Thyroid gland (tissue), 4 donors: ENCODE measurements at regions not wholly inside any gene's neighbourhood (a gene's known extent, or its start where the extent isn't known, plus 50 kb on each side); places are given as distances from the start of the nearest gene placed in this dataset.
"Not testable (repeated sequence)": the region's sequence is repeated elsewhere in the genome, so short reads cannot be mapped to it uniquely, and the experiment has no call there.

Experiments used
- DNase-seq, 2 donors: peaks; one replicate each; pipeline ENCODE4 v3.0.0-alpha.2; 2019
- H3K27ac ChIP-seq, 3 donors: fragments of 200-600 bp; sonication (generic); 1 replicate in 2 of 3; 2 replicates in 1 of 3; pipeline ENCODE4 v1.5.1; 2016 to 2019; ENCODE audit warnings: mild to moderate bottlenecking in 1 of 3, moderate library complexity in 1 of 3
- H3K27me3 ChIP-seq: fragments of 200-600 bp; sonication (generic); one replicate; pipeline ENCODE4 v1.5.1; 2019
- H3K36me3 ChIP-seq, 2 donors: fragments of 200-600 bp; sonication (generic); one replicate each; pipeline ENCODE4 v1.5.1; 2016 to 2019
- H3K4me1 ChIP-seq, 2 donors: fragments of 200-600 bp; sonication (generic); one replicate each; pipeline ENCODE4 v1.5.1; 2017 to 2019
- H3K4me3 ChIP-seq, 3 donors: fragments of 200-600 bp; sonication (generic); replicated peaks in 1 of 3; 1 replicate in 2 of 3; 2 replicates in 1 of 3; pipeline ENCODE4 v1.5.1; 2016; ENCODE audit warnings: mild to moderate bottlenecking in 1 of 3
- H3K9me3 ChIP-seq: fragments of 200-600 bp; sonication (generic); one replicate; pipeline ENCODE4 v1.5.1; 2017
- POLR2A ChIP-seq, 2 donors: fragments of 450-650 bp; IDR thresholded peaks; one replicate each; pipeline ENCODE4 v1.6.1; 2017; ENCODE audit warnings: antibody characterized with exemption in 2 of 2, mild to moderate bottlenecking in 2 of 2, moderate library complexity in 1 of 2
- WGBS, 2 donors: methylation state at CpG; one replicate each; pipeline ENCODE4 v1.1.5; 2017; 5-methylcytosine and 5-hydroxymethylcytosine counted together
- intact Hi-C: fragments of 100-400 bp; cut with DNase I; formaldehyde crosslinking; loops from one replicate; pipeline ENCODE4 v1.15.1; 2023
- TF ChIP-seq, protein P1 (sequence below), 6 experiments: fragments of 200-600 bp in 3 of 6; fragments of 450-650 bp in 3 of 6; sonication (generic) in 3 of 6; IDR thresholded peaks; one replicate each; pipeline ENCODE4 v1.5.1; 2016 to 2019; ENCODE audit warnings: antibody characterized with exemption in 6 of 6, mild to moderate bottlenecking in 2 of 6, inconsistent platforms in 1 of 6, moderate library complexity in 1 of 6

DNA sequence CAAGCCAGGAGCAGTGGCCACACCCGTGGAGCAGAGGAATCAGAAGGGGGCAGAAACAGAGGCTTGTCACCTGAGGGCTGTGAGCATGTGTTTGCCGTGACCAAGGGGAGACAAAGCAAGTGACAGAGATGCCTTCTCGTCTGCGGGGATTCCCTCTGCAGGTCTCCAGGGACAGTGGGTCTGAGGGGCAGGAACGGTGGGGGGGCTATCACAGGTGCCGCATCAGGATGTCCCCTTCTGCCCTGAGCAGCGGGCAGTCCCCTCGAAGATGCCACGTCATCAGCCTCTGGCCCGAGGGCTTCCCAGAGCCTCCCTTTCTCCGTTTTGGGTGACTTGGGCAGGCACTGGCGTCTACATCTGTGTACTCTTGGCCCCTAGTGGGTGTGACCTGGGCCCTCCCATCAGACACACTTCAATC lies 338.7 kb downstream of the PREX1 start:
- Histone ChIP-seq H3K27ac (no peak overlapping the region), H3K4me3 (no peak overlapping the region), H3K36me3 (no peaks in the 10 kb centered on the region), H3K9me3 (no peaks in the 10 kb centered on the region), H3K27me3 (no peaks in the 10 kb centered on the region), H3K4me1 (no peaks in the 10 kb centered on the region)
- intact Hi-C loops, result no loop called here
- DNase-seq, result no peak
- TF ChIP-seq POLR2A (IDR thresholded peaks at IDR 0.05), result no peak
- TF ChIP-seq, protein P1, sequence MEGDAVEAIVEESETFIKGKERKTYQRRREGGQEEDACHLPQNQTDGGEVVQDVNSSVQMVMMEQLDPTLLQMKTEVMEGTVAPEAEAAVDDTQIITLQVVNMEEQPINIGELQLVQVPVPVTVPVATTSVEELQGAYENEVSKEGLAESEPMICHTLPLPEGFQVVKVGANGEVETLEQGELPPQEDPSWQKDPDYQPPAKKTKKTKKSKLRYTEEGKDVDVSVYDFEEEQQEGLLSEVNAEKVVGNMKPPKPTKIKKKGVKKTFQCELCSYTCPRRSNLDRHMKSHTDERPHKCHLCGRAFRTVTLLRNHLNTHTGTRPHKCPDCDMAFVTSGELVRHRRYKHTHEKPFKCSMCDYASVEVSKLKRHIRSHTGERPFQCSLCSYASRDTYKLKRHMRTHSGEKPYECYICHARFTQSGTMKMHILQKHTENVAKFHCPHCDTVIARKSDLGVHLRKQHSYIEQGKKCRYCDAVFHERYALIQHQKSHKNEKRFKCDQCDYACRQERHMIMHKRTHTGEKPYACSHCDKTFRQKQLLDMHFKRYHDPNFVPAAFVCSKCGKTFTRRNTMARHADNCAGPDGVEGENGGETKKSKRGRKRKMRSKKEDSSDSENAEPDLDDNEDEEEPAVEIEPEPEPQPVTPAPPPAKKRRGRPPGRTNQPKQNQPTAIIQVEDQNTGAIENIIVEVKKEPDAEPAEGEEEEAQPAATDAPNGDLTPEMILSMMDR (IDR thresholded peaks at IDR 0.05), result no peak
- 76 to 86% methylated on average over 9 of the region's 12 CpGs for WGBS, 2 donors

DNA sequence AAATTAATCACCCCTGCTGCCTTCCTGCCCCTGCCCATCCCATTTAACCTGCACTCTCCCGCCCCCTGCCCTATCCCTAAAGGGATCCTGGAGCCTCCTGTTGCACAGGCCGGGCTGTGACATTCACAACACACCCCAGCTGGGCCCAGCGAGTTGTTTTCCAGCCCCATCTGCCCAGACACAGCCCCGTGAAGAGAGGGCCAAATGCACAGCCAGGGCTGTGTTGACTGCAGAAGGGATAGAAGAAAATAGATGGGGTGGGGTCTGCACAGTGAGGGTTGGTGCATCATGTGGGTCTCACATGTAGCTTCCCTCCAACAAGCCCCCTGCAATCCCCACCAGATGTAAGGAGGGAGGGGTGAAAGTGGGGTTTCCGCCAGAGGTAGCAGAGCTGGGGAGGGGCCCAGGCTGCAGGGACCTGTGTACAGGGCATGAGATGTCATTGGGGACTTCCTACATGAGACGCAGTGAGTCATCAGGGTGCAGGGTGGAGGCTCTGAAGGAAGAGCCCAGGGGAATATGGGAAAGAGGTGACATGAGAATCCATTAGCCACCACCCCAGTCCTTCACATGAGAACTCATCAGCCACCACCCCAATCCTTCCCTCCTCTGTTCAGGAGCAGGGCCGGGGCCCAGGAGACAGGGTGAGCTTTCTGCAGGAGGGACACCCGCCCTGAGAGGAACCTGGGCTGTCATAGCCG lies 339.3 kb downstream of the PREX1 start:
- H3K36me3 ChIP-seq, H3K27ac ChIP-seq, H3K9me3 ChIP-seq, H3K4me3 ChIP-seq, DNase-seq, H3K27me3 ChIP-seq, H3K4me1 ChIP-seq, intact Hi-C loops: not testable (repeated sequence)
- 64 to 66% methylated on average over 7 to 9 of the region's 9 CpGs for WGBS, 2 donors

DNA sequence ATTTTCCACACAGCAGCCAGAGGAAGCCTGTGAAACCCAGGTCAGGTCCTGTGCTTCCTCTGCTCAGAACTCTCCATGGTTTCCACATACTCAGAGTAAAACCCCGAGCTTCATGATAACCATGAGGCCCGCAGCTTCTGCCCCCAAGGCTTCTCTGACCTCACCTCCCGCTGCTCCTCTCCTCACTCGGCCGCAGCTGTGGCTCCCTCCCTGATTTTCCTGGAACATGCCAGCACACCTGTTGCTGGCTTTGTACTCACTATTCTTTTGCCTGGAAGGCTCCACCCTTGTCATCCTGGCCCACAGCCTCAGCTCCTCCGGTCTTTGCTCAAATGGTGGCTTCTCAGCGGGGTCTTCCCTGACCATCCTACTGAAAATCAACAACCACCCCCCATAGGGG lies 341.7 kb downstream of the PREX1 start:
- intact Hi-C loops, result no loop called here
- H3K4me3 ChIP-seq, result no peak overlapping the region
- no peak overlapping the region for H3K27ac ChIP-seq
- TF ChIP-seq POLR2A (IDR thresholded peaks at IDR 0.05), result no peak
- TF ChIP-seq, protein P1 (IDR thresholded peaks at IDR 0.05), result no peak
- 62 to 71% methylated on average over 7 of the region's 7 CpGs for WGBS, 2 donors
- DNase-seq, result no peak
- no peaks in the 10 kb centered on the region for H3K4me1 ChIP-seq
- no peaks in the 10 kb centered on the region for H3K27me3 ChIP-seq
- no peaks in the 10 kb centered on the region for H3K36me3 ChIP-seq
- H3K9me3 ChIP-seq, result no peaks in the 10 kb centered on the region

DNA sequence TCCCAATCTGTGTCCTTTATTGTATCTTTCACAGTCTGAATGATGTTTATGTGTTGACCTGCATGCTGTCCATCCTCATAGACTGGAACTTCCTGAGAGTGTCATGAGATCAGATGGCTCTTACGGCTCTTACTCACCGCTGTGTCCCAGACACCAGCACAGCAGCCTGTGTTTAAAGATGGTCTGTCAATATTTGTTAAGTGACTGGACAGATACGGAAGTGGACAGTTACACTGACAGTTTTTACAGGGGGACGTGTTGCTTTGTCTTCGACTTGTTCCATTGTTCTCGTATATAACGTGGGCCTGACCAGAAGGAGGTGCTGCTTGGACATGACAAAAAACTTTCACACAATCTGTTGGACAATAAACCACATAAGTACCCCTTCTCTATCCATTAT lies 342.6 kb downstream of the PREX1 start:
- H3K4me1 ChIP-seq, H3K27me3 ChIP-seq, H3K9me3 ChIP-seq, H3K27ac ChIP-seq, H3K36me3 ChIP-seq, H3K4me3 ChIP-seq, DNase-seq, intact Hi-C loops: not testable (repeated sequence)
- WGBS, 2 donors, result 68 to 77% methylated on average over 7 of the region's 7 CpGs

DNA sequence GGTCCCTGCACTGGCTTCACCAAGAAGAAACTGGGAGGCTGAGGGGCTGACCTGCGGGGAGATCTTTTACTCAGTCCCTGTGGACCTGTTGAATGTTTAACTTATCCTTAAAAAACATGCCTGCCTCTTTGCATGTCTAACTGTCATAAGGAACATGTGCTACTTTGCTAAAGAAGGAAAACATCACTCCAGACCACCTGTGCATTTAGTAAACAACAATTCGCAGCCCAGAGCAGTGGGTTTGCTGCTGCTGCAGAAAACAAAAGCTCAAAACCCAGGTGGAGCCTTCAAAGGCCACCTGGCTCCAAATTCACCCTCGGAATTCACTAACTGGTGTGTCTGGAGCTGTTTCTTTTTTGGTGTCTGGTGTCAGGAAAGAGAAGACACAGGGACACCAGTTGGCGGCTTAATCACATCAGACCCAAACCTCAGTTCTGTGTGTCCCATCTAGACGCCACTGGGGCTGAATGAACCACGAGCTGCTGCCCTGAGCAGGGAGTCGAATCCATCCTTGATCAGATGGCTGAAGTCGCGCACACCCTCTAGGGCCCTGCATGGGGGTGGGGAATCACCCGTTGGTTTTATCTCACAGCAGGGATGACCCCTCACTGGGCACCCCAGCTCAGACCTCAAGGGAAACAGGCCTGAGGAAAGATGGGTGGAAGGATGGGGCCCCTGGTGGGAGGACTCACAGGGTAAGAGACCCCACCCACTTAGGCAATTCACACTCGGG lies 344.3 kb downstream of the PREX1 start:
- 62 to 63% methylated on average over 11 of the region's 11 CpGs for WGBS, 2 donors
- Histone ChIP-seq H3K4me1 (no peaks in the 10 kb centered on the region), H3K4me3 (no peak overlapping the region), H3K9me3 (no peaks in the 10 kb centered on the region), H3K27ac (no peak overlapping the region), H3K27me3 (no peaks in the 10 kb centered on the region), H3K36me3 (no peaks in the 10 kb centered on the region)
- intact Hi-C loops, result no loop called here
- DNase-seq, result no peak
- no peak for TF ChIP-seq POLR2A (IDR thresholded peaks at IDR 0.05)
- TF ChIP-seq, protein P1 (IDR thresholded peaks at IDR 0.05), result no peak

DNA sequence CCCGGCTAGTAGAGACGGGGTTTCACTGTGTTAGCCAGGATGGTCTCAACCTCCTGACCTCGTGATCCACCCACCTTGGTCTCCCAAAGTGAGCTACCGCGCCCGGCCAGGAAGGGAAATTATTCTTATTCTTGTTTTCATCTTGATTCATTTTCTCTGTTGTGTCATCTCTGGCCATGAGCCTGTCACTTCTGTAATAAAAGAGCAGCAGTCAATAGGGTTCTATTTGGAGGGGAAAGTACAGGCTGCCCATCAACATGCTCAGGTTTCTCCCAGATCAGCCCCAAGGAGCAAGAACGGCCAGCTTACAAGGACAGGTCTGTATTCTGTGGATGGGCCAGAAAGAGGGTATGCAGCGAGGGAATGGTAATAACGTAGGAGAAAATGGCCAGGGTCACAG lies 345.0 kb downstream of the PREX1 start:
- H3K4me1 ChIP-seq, result no peaks in the 10 kb centered on the region
- no peak overlapping the region for H3K27ac ChIP-seq
- no peak overlapping the region for H3K4me3 ChIP-seq
- DNase-seq, result no peak
- no peaks in the 10 kb centered on the region for H3K27me3 ChIP-seq
- WGBS, 2 donors, result 83 to 88% methylated on average over 9 of the region's 9 CpGs
- no peak for TF ChIP-seq POLR2A (IDR thresholded peaks at IDR 0.05)
- TF ChIP-seq, protein P1 (IDR thresholded peaks at IDR 0.05), result no peak
- intact Hi-C loops, result no loop called here
- no peaks in the 10 kb centered on the region for H3K9me3 ChIP-seq
- no peaks in the 10 kb centered on the region for H3K36me3 ChIP-seq
